Stimulated activated CD4-positive, alpha-beta T cell treated with anti-CD3 and anti-CD28 coated beads, Interleukin-4, amount 100 ng/mL, for 24 hours (primary cell): ENCODE measurements at regions not wholly inside any gene's neighbourhood (a gene's known extent, or its start where the extent isn't known, plus 50 kb on each side); places are given as distances from the start of the nearest gene placed in this dataset.
A peak's percentile ranks its signal among the peaks of the same experiment; 100 is the strongest.

Experiments
- DNase-seq: peaks from one replicate; pipeline ENCODE4 v3.0.0-alpha.2; 2020

DNA sequence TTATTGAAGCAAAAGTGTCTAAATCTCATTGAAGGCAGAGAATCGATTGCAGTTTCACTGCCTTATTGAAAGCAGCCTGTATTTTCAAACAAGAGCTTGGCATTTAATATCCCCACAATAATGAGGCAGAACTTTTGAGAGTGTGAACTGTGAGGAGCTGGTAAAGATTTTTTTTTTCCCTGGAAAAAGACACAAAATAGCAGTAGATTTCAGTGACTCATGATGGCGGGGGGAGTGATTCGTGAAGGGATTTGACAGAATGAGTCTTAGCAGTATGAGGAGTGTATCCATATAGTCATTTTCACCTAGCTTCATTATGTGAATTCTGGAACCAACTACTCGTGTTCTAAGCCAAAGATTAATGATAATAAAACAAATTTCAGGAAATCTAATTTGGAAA lies 242.9 kb downstream of the ARL6IP6 start:
- DNase-seq, result no peak

DNA sequence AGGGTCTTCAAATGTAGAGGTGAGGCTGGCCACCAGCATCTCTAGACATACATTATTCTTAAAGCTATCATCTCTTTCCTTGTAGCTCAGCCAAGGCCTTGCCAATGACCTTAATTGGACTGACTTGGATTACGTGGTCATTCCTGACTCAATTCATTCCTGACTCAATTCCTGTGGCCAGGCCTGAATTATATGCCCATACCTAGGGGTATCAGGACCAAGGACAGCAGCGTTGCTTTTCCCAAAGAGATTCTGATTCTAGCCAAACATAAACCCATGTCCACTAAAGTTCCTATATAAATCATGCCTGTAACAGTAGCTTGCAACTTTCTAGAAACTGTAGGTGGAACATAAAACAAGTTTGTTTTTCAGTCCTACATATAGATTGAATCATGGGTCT lies 231.7 kb downstream of the ARL6IP6 start:
- no peak for DNase-seq

GRCh38 chr2:152944099-152944498 lies 225.7 kb downstream of the ARL6IP6 start:
- DNase-seq, result no peak

- no peak for DNase-seq
Observed at GRCh38 chr2:152942940-152943440, 224.6 kb downstream of the ARL6IP6 start.

DNA sequence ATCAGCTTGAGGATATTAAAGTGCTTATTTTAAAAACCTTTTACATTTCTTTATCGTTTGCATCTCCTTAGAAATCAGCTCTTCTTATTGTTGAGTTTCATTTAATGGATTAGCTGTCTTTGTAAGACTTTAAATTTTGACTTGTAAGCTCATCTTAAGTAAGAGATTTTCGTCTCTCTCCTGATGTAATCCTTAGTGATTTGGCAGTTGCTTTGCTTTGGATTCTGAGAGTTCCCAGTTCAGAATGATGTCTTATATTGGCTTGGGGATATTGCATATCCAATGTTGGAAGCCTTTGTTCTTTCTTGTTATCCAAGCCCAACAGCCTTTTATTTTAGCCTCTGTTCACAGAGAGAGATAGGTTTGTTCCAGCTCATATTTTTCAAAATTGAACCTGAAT lies 212.1 kb downstream of the ARL6IP6 start:
- DNase-seq, result no peak

DNA sequence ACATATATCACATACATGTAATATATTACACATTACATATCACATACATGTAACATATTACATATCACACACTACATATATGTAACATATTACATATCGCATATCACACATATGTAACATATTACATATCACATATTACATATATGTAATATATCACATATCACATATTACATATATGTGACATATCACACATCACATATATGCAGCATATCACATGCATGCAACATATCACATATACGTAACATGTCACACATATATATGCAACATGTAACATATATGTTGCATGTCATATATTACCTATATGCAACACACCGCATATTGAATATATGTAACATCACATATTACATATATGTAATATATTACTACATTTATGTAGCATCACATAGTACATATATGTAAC lies 211.2 kb downstream of the ARL6IP6 start:
- DNase-seq, result no peak

- peak; percentile 35 for DNase-seq
Observed at GRCh38 chr2:152925547-152926448, 207.4 kb downstream of the ARL6IP6 start.

- DNase-seq, result no peak
Observed at GRCh38 chr2:152924722-152925121, 206.3 kb downstream of the ARL6IP6 start.

GRCh38 chr2:152924219-152924618 lies 205.8 kb downstream of the ARL6IP6 start:
- DNase-seq, result no peak

- DNase-seq, result no peak
Observed at GRCh38 chr2:152920846-152921245, 202.4 kb downstream of the ARL6IP6 start.

DNA sequence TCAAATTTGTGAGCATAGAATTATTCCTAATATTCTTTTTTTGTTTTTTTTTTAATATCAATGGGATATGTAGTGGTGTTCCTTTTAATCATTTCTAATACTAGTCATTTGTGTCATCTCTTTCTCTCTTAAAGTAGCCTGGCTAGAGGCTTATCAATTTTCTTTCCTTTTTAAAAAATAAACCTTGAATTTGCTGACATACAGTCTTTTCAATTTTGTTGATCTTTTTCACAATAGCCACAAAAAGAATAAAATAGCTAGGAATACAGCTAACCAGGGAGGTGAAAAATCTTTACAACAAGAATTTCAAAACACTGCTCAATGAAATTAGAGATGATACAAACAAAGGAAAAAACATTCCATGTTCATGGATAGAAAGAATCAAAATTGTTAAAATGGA lies 192.6 kb downstream of the ARL6IP6 start:
- DNase-seq, result no peak

DNA sequence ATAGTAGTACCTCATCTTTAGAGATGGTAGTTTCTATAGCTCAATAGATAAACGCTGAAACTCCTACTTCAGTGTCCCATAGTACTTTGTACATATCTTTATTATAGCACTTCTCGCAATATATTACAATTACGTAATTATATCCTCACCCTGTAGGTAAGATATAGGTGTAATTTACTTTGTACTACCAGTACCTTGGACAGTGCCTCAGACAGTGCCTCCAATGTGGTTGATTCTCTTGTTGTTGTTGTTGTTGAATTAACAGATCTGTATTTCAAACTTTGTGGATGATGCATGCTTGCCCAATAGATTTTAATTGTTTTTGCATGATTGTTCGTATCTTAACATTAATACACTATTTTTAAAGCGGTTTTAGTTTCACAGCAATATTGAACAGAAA lies 188.6 kb downstream of the ARL6IP6 start:
- DNase-seq, result no peak

DNA sequence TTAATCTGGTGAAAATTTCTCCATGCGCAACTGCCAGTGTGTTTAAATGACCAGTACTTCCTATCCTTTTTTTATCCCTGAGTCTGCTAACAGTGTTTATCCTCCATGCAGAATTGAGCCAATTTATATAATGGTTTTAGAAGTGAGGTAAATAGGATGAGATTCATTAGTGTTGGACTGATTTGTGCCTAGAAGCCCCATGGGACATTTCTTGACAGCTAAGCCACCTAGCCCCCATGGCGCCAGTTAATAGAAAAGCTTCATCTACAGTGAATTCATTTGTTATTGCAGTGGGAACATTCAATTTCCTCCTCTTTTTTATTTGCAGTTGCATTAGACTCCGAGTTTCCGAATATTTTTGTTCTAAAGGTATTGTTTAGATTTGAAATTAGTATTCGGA lies 175.6 kb downstream of the ARL6IP6 start:
- no peak for DNase-seq

GRCh38 chr2:152890736-152891135 lies 172.3 kb downstream of the ARL6IP6 start:
- DNase-seq, result no peak

GRCh38 chr2:152883951-152884487 lies 165.6 kb downstream of the ARL6IP6 start:
- DNase-seq, result no peak

GRCh38 chr2:152881527-152881926 lies 163.1 kb downstream of the ARL6IP6 start:
- DNase-seq, result no peak

- DNase-seq, result no peak
Observed at GRCh38 chr2:152879275-152879674, 160.9 kb downstream of the ARL6IP6 start.

- no peak for DNase-seq
Observed at GRCh38 chr2:152875701-152876695, 157.6 kb downstream of the ARL6IP6 start.

- no peak for DNase-seq
Observed at GRCh38 chr2:152874955-152875354, 156.5 kb downstream of the ARL6IP6 start.

GRCh38 chr2:152870239-152870638 lies 151.8 kb downstream of the ARL6IP6 start:
- no peak for DNase-seq

DNA sequence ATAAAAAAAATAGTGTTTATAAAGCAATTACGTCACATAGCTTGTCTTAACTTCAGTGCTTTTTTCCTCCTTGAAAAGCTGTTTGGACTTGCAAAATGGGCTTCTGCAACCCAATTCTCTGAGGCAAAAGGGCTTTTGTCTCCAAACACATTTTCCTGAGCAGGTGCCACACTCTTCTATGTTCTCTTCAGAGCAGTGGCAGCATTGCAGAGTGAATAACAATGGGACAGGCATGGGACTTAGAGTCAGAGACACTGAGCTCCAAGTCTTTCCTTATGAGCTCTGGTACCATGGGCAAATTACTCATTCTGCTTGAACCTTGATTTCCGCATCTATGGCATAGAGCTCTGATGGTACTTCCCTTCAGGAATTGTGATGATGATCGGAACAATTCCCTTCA lies 149.0 kb downstream of the ARL6IP6 start:
- no peak for DNase-seq

GRCh38 chr2:152864601-152865149 lies 146.3 kb downstream of the ARL6IP6 start:
- no peak for DNase-seq

- no peak for DNase-seq
Observed at GRCh38 chr2:152863826-152864225, 145.4 kb downstream of the ARL6IP6 start.
